ENCODE measurements at regions not wholly inside any gene's neighbourhood (a gene's known extent, or its start where the extent isn't known, plus 50 kb on each side); places are given as distances from the start of the nearest gene placed in this dataset.
"Not testable (repeated sequence)": the region's sequence is repeated elsewhere in the genome, so short reads cannot be mapped to it uniquely, and the experiment has no call there.

DNA sequence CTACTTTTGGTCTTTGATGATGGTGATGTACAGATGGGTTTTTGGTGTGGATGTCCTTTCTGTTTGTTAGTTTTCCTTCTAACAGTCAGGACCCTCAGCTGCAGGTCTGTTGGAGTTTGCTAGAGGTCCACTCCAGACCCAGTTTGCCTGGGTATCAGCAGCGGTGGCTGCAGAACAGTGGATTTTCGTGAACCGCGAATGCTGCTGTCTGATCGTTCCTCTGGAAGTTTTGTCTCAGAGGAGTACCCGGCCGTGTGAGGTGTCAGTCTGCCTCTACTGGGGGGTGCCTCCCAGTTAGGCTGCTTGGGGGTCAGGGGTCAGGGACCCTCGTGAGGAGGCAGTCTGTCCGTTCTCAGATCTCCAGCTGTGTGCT is 56.6 kb upstream of the TNFAIP8 start:
- in situ Hi-C loops (cut with MboI; ENCODE audit: low sequenced_read_pairs) = not testable (repeated sequence)

DNA sequence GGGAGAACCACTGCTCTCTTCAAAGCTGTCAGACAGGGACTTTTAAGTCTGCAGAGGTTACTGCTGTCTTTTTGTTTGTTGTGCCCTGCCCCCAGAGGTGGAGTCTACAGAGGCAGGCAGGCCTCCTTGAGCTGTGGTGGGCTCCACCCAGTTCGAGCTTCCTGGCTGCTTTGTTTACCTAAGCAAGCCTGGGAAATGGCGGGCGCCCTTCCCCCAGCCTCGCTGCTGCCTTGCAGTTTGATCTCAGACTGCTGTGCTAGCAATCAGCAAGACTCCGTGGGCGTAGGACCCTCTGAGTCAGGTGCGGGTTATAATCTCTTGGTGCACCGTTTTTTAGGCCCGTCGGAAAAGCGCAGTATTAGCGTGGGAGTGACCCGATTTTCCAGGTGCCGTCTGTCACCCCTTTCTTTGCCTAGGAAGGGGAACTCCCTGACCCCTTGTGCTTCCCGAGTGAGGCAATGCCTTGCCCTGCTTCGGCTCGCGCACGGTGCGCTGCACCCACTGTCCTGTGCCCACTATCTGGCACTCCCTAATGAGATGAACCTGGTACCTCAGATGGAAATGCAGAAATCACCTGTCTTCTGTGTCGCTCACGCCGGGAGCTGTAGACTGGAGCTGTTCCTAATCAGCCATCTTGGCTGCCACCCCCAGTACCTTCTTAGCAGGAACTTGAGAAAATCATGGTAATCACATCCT is 56.1 kb upstream of the TNFAIP8 start:
- in situ Hi-C loops (cut with MboI; ENCODE audit: low sequenced_read_pairs) = loop anchor here (25.0 kb wide), 1 partner anchor 113 kb away; no protein-coding TSS in a partner anchor

GRCh38 chr5:119300311-119300670 is 55.5 kb upstream of the TNFAIP8 start:
- in situ Hi-C loops (cut with MboI; ENCODE audit: low sequenced_read_pairs) = loop anchor here (25.0 kb wide), 1 partner anchor 112 kb away; no protein-coding TSS in a partner anchor

DNA sequence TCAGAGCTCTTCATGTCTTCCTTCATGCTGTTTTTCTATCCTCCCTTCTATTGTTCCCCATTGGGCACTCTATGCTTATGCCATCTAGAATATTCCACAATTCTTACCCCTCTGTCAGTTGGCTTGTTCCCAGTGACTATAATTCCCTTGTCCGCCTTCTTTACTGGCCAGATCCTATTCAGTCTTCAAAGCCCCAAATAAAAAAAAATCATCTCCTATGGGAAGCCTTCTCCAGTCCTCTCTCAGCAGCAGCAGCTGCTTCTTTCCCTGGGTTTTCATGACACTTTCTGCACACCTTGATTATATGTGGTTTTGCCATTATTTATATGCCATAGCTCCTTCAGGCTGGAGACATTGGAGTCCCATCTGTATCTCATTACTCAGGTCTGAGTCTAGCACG is 54.6 kb upstream of the TNFAIP8 start:
- in situ Hi-C loops (cut with MboI; ENCODE audit: low sequenced_read_pairs) = loop anchor here (25.0 kb wide), 1 partner anchor 111 kb away; no protein-coding TSS in a partner anchor

DNA sequence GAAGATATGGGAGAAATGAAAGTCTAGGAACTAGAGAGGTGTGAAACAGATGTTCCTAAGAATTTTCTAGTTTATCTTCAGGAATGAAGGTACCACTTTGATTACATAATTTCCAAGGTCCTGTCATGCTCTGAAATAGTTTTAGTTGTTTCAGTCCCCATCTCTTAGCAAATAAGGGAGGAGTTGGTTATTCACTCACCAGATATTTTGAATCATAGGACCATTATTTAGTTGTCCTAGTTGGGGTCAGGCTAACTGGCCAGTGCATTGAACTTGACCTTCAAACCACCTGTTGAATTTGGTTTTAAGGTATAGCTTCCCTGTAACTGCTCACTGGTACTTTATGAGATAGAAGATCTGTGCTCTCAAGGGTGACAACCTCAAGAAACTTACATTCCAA is 53.9 kb upstream of the TNFAIP8 start:
- in situ Hi-C loops (cut with MboI; ENCODE audit: low sequenced_read_pairs) = loop anchor here (25.0 kb wide), 1 partner anchor 110 kb away; no protein-coding TSS in a partner anchor

DNA sequence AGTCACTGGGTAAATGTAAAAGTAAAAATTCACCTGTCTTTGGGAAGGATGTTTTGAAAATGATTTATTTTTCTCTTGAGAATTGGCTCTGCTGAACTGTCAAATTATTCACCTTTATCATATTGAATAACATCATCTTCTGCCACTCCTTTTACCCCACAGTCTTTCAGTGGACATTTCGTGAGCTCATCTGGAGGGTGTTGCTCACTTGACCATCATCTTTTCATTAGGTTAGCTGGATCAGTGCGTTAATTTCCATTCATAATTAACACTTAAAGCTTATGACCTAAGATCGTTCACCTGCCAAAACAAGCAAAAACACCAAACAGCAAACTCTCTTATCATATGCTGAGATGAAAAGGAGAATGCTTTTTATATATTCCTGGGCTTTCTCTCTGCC is 53.4 kb upstream of the TNFAIP8 start:
- in situ Hi-C loops (cut with MboI; ENCODE audit: low sequenced_read_pairs) = loop anchor here (25.0 kb wide), 1 partner anchor 110 kb away; no protein-coding TSS in a partner anchor

DNA sequence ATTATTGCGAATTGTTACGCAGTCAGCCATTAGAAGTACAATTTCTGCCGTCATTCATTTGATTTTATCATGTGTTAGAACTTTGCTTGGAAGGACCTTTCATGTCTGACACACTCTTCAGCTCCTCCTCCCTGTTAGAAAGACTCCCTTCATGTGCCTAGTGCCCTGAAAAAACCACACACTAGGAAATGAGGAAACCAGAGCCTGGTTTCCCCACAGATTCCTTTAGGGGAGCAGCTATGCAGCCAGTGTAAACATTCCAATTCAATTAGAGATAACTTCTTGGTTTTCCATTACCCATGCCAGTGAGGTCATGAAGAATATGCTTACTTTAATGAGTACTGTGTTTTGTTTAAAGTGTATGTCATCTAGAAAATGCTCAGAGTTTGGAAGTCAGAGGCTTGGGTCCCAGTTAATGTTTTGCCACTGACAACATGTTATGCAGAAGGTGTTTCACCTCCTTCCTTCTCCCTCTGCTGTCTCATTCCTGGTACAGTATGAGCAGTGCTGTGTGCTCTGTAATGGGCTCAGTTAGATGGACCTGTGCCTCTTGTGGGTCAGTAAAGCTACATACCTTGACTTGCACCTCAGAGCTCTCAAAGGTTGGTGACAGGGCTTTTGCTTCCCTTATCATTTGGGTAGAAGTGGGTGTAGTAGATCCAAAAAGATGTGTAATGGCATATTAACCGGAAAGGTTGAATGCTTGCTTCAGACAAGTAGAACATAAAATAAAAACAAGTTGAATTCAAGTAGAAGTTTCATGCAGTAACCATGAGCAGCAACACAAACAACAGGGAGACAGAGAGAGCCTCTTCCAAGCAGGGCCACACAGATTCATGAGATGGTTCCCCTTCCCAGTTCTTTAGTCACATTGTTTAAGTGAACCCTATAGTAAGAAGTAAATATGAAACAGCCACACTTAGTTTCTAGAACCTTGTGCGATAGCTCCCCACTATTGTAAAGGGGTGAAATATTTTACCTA is 52.6 kb upstream of the TNFAIP8 start:
- in situ Hi-C loops (cut with MboI; ENCODE audit: low sequenced_read_pairs) = loop anchor here (25.0 kb wide), 1 partner anchor 109 kb away; no protein-coding TSS in a partner anchor

GRCh38 chr5:119304439-119305211 is 51.2 kb upstream of the TNFAIP8 start:
- in situ Hi-C loops (cut with MboI; ENCODE audit: low sequenced_read_pairs) = loop anchor here (25.0 kb wide), 1 partner anchor 108 kb away; no protein-coding TSS in a partner anchor

Data from HL-60/S4 treated with phorbol 12-myristate 13-acetate at 8.2 ng/mL for 4 days and 3 days (cell line).